Frontal cortex (tissue), 3 donors: ENCODE measurements at regions not wholly inside any gene's neighbourhood (a gene's known extent, or its start where the extent isn't known, plus 50 kb on each side); places are given as distances from the start of the nearest gene placed in this dataset.
"Not testable (repeated sequence)": the region's sequence is repeated elsewhere in the genome, so short reads cannot be mapped to it uniquely, and the experiment has no call there.

Source experiments
- DNase-seq, 2 donors: peaks; one replicate each; pipeline ENCODE4 v3.0.0; 2012; ENCODE audit warnings: low spot score in 2 of 2
- FAIRE-seq: peaks from 2 replicates; lab custom pipeline; 2012; peaks lifted over from hg19 to GRCh38; lab: Jason Lieb, UNC
- donor health status: control.
- donor health status: control.
- donor health status: control.

DNA sequence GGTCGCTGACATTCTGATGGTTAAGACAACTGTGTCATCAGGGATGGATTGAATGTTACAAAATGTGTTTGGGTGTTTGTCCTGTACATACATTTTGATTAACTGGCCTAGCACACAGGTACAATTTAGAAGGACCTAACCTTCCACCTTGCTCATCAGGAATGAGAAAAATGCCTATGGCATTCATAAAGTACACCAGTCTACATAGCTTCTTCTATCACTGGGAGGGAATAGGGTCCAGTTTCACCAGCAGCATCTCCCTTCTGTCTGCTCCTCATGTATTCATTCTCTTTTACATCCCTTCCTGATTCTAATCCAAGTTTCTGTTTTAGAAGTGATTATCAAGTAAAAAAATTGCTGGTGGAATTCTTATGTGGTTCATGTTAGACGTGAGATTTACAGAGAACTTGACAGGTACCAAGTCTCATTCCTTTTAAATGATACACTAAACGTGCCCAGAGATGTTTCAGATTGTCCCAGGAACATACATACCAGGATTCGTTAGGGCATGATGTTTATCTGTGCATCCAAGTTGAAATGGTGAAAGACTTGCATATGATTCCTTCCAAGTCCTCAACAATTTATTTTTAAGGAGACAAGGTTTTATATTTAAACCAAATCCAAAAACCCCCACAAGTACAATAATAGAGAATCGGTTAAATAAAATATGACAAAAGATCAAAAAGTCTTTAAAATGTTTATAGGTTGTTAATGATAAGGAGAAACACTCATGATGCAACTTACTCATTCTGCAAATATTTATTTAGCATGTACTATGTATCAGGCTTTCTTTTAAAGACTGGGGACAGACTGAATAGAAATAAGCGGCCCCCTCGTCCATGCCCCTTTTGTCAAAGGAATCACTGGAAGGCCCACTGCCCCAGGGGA lies 359.1 kb downstream of the ZNF674 start:
- DNase-seq, result no peak
- FAIRE-seq, result no peak

DNA sequence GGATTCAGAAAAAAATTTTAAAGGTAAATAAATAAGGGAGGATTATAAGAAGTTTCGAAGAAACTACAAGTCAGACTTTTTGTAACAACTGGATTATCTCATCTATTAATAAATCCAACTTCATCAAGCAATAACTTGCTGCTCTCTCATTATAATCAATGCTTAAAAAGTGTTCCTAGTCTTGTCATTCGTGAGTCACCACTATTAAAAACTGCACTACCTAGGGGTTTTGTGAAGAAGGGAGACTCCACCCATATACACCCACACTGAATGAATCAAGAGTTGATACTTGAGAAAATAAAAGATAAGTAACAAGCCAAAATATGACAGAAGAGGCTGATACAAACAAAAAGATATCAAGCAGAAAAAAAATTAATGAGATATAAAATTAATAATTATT lies 360.5 kb downstream of the ZNF674 start:
- no peak for FAIRE-seq
- DNase-seq, result no peak

DNA sequence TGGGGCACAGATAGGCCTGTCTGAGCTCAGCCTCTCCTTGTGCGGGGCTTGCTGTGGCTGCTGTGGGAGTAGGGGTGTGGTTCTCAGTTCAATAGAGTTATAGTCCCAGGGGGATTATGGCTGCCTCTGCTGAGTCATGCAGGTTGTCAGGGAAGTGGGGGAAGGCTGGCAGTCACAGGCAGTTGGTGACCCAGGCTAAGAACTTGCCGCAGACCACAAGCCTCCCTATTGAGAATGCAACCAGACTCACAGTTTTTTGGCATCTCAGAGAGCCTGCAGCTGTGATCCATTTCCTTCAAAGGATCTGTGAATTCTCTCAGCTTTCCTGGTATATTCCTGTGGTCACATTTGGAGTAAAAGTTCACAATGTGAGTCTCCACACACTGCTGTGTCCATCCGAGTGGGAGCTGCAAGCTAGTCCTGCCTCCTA lies 364.9 kb downstream of the ZNF674 start:
- DNase-seq (no peak), FAIRE-seq (no peak)

DNA sequence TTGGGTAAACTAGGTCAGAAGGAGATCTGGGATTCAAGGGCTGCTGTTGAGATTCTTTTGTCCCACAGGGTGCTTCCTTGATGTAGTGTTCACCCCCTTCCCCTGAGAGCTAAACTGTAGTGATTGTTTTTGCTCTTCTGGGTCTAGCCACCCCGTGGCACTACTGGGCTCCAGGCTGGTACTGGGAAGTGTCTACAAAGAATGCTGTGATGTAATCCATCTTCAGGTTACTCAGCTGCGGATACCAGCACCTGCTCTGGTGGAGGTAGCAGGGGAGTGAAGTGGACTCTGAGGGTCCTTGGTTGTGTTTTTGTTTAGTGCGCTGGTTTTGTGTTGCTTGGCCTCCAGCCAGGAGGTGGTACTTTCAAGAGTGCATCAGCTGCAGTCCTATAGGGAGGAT lies 365.5 kb downstream of the ZNF674 start:
- FAIRE-seq, result no peak
- no peak for DNase-seq

DNA sequence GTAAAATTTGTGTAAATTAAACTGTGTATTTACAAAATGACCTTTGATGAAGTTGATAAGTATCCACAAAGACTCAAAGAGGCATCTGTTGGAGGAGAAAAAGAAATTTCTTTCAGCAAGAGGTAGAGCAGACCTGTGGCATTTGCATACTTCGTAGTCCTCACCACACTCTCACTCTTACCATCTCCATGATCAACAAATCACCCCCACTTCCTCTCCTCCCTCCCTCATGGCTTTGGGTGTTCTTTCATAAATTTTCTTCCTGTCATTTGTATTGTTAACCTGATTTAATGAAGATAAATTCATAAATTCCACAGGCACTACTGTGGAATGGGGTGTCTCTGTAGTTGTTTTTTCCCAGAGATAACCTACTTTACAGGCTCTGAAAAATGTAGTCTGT lies 366.5 kb downstream of the ZNF674 start:
- no peak for DNase-seq
- FAIRE-seq, result no peak

DNA sequence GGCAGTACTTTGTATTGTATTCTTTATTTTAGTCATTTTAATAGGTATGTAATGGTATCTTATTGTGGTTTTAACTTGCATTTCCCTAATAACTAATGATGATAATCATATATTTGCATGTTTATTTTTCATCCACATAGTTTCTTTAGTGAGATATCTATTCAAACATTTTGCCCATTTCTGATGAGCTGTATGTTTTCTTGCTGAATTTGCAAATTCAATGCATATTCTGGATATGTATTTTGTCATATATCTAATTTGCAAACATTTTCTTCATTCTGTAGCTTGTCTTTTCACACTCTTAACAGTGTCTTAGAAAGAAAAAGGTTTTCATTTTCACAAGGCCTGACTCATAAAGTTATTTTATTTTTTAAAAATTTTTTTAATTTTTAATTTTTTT lies 372.1 kb downstream of the ZNF674 start:
- DNase-seq, result no peak
- no peak for FAIRE-seq

DNA sequence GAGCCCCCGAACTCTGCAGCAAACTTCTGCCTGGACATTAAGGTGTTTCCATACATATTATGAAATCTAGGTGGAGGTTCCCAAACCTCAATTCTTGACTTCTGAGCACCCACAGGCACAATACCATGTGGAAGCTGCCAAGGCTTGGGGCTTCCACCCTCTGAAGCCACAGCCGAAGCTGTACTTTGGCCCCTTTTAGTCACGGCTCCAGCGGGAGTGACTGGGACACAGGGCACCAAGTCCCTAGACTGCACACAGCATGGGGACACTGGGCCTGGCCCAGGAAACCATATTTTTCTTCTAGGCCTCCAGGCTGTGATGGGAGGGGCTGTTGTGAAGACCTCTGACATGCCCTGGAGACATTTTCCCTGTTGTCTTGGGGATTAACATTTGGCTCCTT lies 373.8 kb downstream of the ZNF674 start:
- DNase-seq, FAIRE-seq: not testable (repeated sequence)

DNA sequence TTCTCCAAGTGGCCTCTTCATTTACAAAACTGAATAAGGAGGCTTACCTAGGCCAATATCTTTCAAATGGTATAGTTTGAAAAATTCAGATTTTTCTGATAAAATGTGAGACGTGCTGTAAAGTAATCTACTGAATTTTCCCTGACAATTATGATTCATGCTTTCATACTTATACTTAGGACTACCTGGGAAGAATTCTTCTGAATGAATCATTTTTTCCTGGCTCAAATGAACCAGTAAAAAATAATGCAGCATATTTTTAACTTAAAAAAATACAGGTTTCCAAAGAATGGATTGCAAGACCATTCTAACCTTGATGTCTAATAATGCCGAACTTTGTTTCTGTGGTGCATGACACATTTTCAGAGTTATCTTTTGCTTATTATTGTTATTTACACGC lies 375.4 kb downstream of the ZNF674 start:
- no peak for FAIRE-seq

DNA sequence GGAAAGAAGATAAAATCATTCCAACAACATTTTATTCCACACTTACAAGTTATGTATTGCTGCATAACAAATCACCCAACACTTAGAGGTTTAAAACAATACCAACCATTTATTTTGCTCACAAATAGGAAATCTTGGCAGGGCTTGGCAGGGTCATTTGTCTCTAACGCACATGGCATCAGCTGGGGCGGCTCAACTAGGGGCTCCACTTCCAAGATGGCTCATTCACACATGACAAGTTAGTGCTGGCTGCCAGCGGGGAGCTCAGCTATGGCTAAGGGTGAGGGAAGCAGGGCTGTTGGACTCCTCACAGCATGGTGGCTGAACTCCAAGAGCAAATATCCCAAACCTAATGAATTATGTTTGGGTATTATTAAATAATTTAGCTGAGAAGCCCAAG lies 377.0 kb downstream of the ZNF674 start:
- DNase-seq, result no peak
- no peak for FAIRE-seq

More for the DNA sequence above, 375.4 kb downstream of the ZNF674 start:
- no peak for DNase-seq

DNA sequence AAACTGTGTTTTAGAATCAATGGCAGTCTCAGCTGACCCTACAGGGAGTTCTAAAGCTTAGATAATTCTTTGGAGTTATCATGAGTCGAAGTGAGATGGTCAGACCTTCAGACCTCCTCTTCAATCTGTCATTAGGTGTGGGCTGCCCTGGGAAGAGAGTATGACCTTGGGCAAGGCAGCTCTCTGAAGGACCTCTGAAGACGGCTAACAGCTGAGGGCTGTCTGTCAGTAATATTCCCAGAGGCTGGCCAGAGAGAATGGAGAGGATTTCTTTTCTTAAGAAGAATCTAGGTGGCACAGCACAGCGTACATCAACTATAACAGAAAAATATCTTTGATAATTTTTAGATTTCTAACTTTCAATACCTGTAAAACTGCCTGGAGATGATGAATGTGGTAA lies 379.4 kb downstream of the ZNF674 start:
- no peak for DNase-seq
- no peak for FAIRE-seq

DNA sequence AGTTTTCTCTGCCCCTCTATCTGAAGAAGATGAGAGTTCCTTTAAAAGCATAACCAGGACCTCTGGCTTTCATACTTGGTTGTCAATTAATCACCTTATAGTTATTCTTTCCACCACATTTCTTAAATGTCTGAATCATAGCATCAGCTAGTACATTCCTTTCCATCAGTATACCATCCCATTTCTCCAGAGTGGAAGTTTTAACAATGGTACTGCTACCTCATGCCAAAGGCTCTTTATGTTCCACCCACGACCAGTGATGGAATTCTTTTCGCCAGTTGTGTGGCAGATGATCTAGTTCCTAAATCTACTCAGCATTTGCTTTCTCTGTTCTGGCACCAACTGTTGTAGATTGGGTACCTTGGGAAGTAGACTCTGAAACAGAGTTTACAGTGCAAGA lies 379.8 kb downstream of the ZNF674 start:
- FAIRE-seq (no peak), DNase-seq (no peak)

DNA sequence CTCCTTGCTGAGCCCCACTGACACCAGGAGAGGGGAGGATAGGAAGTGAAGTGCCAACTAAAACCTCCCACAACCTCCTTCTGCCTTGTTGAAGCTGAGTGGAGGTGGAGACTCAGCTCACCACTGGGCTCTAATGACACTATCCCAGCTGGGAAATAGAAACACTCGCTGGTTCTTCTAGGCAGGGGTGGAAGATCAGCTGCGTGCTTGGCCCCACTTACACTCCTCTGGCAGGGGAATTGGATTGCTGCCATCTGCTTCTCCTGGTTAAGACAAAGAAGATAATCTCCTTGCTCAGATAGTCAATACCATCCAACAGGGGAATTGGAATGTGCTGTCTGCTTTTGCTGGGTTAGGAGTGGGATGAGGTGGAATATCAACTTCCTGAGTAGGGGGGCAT lies 392.5 kb downstream of the ZNF674 start:
- DNase-seq, result no peak
- no peak for FAIRE-seq

DNA sequence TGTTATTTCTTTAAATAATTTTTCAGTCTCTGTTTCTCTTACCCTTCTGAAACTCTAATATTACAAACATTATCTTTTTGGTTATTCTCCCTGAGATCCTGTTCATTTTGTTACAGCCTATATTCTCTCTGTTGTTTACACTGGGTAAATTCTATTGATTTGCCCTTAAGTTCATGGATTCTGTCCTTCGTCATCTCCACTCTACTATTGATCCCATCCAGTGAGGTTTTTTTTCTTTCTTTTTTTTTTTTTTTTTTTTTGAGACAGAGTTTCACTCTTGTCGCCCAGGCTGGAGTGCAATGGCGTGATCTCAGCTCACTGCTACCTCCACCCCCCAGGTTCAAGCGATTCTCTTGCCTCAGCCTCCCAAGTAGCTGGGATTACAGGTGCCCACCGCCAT lies 393.9 kb downstream of the ZNF674 start:
- not testable (repeated sequence) for DNase-seq, FAIRE-seq

DNA sequence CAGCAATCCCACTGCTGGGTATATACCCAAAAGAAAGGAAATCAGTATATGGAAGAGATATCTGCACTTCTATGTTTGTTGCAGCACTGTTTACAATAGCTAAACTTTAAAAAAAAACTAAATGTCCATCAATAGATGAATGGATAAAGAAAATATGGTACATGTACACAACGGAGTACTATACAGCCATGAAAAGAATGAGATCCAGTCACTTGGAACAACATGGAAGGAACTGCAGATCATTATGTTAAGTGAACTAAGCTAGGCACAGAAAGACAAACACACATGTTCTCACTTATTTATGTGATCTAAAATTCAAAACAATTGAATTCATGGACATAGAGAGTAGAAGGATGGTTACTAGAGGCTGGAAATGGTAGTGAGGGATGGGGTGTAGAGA lies 400.7 kb downstream of the ZNF674 start:
- FAIRE-seq, result no peak
- DNase-seq, result no peak

DNA sequence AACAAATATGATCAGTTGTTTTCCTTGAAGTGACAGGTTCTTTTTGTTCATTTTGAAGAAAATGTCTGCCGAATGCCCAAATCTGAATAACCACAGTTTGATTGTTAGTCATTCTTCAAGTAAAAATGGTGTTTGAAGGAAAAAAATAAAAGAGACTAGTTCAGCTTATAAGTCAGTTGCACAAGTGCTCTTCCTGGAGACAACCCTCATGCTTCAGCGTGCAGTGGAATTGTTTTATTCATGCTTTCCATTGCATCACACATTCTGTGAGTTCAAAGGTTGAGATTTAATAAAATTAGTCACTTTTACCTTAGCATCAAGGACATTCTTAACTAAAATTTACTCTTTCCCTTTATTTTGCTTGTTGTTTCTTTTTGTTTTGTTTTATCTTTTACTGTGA lies 404.9 kb downstream of the ZNF674 start:
- DNase-seq (no peak), FAIRE-seq (no peak)

DNA sequence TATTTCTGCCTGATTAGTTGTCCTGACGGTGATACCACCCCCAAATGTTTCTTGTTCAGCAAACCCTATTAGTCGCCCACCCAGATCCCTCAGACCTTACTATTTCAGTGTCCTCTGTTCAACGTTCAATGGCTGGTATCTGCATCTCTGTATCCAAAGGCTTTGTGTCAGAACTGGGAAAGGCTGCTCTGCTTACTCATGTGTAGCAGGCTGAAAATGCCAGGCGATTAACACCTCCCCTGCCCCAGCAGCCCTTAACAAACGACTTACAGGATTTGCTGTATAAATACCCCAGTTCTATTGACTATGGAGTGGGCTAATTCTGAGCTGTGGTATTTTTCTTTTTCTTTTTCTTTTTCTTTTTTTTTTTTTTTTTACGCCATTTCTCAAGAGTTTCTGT lies 415.0 kb downstream of the ZNF674 start:
- FAIRE-seq (no peak), DNase-seq (no peak)

DNA sequence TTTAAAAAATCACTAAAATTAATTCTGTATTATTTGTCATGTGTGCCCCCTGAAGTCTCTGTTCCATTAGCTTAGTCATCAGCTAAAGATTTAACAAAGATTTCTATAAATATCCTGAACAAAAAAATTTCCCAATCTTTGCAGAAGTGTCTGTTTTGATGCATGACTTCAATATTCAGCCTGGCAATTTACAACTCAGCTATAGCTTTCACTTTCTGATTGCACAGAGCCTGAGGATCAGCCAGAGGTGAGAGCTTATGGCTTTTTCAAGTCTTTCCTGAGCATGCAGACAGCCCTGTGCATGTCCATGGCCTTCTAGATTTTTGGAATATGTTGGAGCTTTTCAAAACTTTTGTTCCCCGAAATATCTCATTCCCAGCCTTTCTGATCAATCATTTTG lies 420.1 kb downstream of the ZNF674 start:
- no peak for FAIRE-seq
- no peak for DNase-seq

DNA sequence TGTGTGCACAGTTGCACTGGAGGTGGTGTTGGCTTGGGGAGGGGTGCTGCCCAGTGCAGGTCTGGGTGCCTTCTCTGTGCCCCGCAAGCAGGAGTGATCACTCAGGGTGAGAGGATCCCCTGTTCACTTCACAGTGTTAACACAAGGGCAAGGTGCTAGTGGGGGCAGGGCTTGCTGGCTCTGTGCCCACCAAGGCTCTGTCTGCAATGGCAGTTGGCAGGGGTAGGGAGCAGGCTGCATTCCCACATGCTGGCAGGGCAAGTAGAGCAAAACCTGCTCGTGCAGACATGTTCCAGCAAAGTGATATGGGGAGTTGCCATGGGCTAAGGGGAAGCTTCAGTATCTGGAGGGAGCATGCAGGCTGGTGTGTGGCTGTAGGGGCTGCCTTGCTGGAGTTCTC lies 428.0 kb downstream of the ZNF674 start:
- no peak for FAIRE-seq
- no peak for DNase-seq

DNA sequence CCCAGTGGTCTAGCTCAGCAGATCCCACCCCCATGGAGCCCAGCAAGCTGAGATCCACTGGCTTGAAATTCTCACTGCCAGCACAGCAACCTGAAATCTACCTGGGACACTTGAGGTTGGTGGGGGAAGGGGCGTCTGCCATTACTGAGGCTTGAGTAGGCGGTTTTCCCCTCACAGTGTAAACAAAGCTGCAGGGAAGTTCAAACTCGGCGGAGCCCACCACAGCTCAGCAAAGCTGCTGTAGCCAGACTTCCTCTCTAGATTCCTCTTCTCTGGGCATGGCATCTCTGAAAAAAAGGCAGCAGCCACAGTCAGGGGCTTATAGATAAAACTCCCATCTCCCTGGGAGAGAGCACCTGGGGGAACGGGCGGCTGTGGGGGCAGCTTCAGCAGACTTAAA lies 457.9 kb downstream of the ZNF674 start:
- DNase-seq, FAIRE-seq: not testable (repeated sequence)

DNA sequence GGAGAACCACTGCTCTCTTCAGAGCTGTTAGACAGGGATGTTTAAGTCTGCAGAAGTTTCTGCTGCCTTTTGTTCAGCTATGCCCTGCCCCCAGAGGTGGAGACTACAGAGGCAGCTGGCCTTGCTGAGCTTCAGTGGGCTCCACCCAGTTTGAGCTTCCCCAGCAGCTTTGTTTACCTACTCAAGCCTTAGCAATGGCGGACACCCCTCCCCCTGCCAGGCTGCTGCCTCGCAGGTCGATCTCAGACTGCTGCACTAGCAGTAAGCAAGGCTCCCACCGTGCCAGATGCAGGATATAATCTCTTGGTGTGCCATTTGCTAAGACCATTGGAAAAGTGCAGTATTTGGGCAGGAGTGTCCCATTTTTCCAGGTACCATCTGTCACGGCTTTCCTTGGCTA lies 465.1 kb downstream of the ZNF674 start:
- FAIRE-seq, DNase-seq: not testable (repeated sequence)

DNA sequence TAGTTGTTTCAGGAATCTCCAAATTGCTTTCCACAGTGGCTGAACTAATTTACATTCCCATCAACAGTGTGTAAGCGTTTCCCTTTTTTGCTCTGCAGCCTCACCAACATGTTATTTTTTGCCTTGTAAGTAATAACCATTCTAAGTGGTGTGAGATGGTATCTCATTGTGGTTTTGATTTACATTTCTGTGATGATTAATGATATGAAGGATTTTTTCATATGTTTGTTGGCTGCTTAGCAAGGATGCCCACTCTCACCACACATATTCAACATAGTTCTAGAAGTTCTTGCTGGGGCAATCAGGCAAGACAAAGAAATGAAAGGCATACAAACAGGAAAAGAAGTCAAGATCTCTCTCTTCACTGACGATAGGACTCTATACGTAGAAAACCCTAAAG lies 472.4 kb downstream of the ZNF674 start:
- DNase-seq, result no peak
- no peak for FAIRE-seq

DNA sequence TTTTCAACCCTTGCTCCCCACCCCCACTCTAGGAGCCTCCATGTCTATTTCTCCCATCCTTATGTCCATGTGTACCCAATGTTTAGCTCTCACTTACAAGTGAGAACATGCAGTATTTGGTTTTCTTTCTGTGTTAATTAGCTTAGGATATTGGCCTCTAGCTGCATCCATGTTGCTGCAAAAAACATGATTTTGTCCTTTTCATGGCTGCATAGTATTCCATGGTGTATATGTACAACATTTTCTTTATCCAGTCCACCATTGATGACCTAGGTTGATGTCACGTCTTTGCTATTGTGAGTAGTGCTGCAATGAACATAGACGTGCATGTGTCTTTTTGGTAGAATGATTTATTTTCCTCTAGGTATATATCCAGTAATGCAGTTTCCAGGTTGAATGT lies 472.8 kb downstream of the ZNF674 start:
- no peak for DNase-seq
- FAIRE-seq, result no peak
